Right lobe of liver (tissue), 4 donors: ENCODE measurements at regions not wholly inside any gene's neighbourhood (a gene's known extent, or its start where the extent isn't known, plus 50 kb on each side); places are given as distances from the start of the nearest gene placed in this dataset.

Experiments
- CTCF ChIP-seq, 4 donors: fragments of 200-600 bp in 3 of 4; fragments of 450-650 bp in 1 of 4; IDR thresholded peaks; one replicate each; pipeline versions ENCODE4 v1.5.1 to v1.8.0; 2016 to 2022; ENCODE audit warnings: antibody characterized with exemption in 4 of 4, mild to moderate bottlenecking in 2 of 4
- POLR2A ChIP-seq: fragments of 450-650 bp; IDR thresholded peaks from one replicate; pipeline ENCODE4 v1.6.1; 2017; ENCODE audit warnings: antibody characterized with exemption, mild to moderate bottlenecking
- donor health status: DM: no; HTN: no; CAD: no.
- donor health status: DM: no; HTN: no; CAD: no.
- donor health status: DM: no; HTN: yes; CAD: no.

GRCh38 chr10:7025296-7025695 is 385.5 kb downstream of the SFMBT2 start:
- no peak for TF ChIP-seq POLR2A
- TF ChIP-seq CTCF (IDR thresholded peaks at IDR 0.05) = no peak
